IPS-18a (cell line): ENCODE measurements at regions not wholly inside any gene's neighbourhood (a gene's known extent, or its start where the extent isn't known, plus 50 kb on each side); places are given as distances from the start of the nearest gene placed in this dataset.
"Not testable (repeated sequence)": the region's sequence is repeated elsewhere in the genome, so short reads cannot be mapped to it uniquely, and the experiment has no call there.

Source experiments
- H3K27ac ChIP-seq: one replicate; pipeline ENCODE4 v1.5.1; 2013; ENCODE audit warnings: low read length
- H3K27me3 ChIP-seq: one replicate; pipeline ENCODE4 v1.6.1; 2013; ENCODE audit warnings: mild to moderate bottlenecking, low read length; ENCODE audit not compliant: control insufficient read depth, insufficient read depth
- H3K36me3 ChIP-seq: one replicate; pipeline ENCODE4 v1.6.1; 2013; ENCODE audit warnings: low read depth, low read length; ENCODE audit not compliant: control insufficient read depth
- H3K4me1 ChIP-seq: one replicate; pipeline ENCODE4 v1.6.1; 2013; ENCODE audit warnings: low read depth, low read length; ENCODE audit not compliant: control insufficient read depth
- H3K4me3 ChIP-seq: one replicate; pipeline ENCODE4 v1.5.1; 2013; ENCODE audit warnings: low read length
- H3K9ac ChIP-seq: one replicate; pipeline ENCODE4 v1.6.1; 2013; ENCODE audit warnings: mild to moderate bottlenecking, low read length, moderate library complexity
- H3K9me3 ChIP-seq: one replicate; pipeline ENCODE4 v1.6.1; 2013; ENCODE audit warnings: low read depth, low read length; ENCODE audit not compliant: control insufficient read depth

- not testable (repeated sequence) for H3K27me3 ChIP-seq, H3K4me1 ChIP-seq, H3K9ac ChIP-seq, H3K4me3 ChIP-seq, H3K27ac ChIP-seq, H3K9me3 ChIP-seq, H3K36me3 ChIP-seq
Measured at GRCh38 chr2:3104958-3105813, 272.4 kb downstream of the EIPR1 start.

- Histone ChIP-seq H3K36me3 (no peaks in the 10 kb centered on the region), H3K4me1 (peaks cover 9% of the 10 kb centered on the region), H3K4me3 (no peak overlapping the region), H3K27ac (no peak overlapping the region), H3K9me3 (no peaks in the 10 kb centered on the region), H3K27me3 (no peaks in the 10 kb centered on the region), H3K9ac (no peak overlapping the region)
Measured at GRCh38 chr2:3104261-3104660, 273.4 kb downstream of the EIPR1 start.

GRCh38 chr2:3102922-3103569, 274.6 kb downstream of the EIPR1 start:
- no peak overlapping the region for H3K4me3 ChIP-seq
- H3K9me3 ChIP-seq: no peaks in the 10 kb centered on the region
- peaks cover 9% of the 10 kb centered on the region for H3K4me1 ChIP-seq
- no peak overlapping the region for H3K9ac ChIP-seq
- H3K36me3 ChIP-seq: no peaks in the 10 kb centered on the region
- H3K27me3 ChIP-seq: no peaks in the 10 kb centered on the region
- no peak overlapping the region for H3K27ac ChIP-seq

GRCh38 chr2:3102081-3102921, 275.3 kb downstream of the EIPR1 start:
- Histone ChIP-seq H3K9me3 (no peaks in the 10 kb centered on the region), H3K27ac (no peak overlapping the region), H3K9ac (no peak overlapping the region), H3K4me3 (no peak overlapping the region), H3K36me3 (no peaks in the 10 kb centered on the region), H3K4me1 (peaks cover 9% of the 10 kb centered on the region), H3K27me3 (no peaks in the 10 kb centered on the region)

- Histone ChIP-seq H3K9ac (no peak overlapping the region), H3K36me3 (no peaks in the 10 kb centered on the region), H3K4me3 (no peak overlapping the region), H3K9me3 (no peaks in the 10 kb centered on the region), H3K27ac (no peak overlapping the region), H3K27me3 (no peaks in the 10 kb centered on the region), H3K4me1 (peaks cover 9% of the 10 kb centered on the region)
Measured at GRCh38 chr2:3101016-3101942, 276.3 kb downstream of the EIPR1 start.

- Histone ChIP-seq H3K9me3 (no peaks in the 10 kb centered on the region), H3K27ac (no peak overlapping the region), H3K4me3 (no peak overlapping the region), H3K27me3 (no peaks in the 10 kb centered on the region), H3K4me1 (peaks cover 3% of the 10 kb centered on the region), H3K36me3 (no peaks in the 10 kb centered on the region), H3K9ac (no peak overlapping the region)
Measured at GRCh38 chr2:3100386-3100785, 277.2 kb downstream of the EIPR1 start.

GRCh38 chr2:3099860-3100234, 277.8 kb downstream of the EIPR1 start:
- no peaks in the 10 kb centered on the region for H3K36me3 ChIP-seq
- no peaks in the 10 kb centered on the region for H3K27me3 ChIP-seq
- H3K9me3 ChIP-seq: no peaks in the 10 kb centered on the region
- H3K9ac ChIP-seq: no peak overlapping the region
- H3K4me3 ChIP-seq: no peak overlapping the region
- no peaks in the 10 kb centered on the region for H3K4me1 ChIP-seq
- no peak overlapping the region for H3K27ac ChIP-seq

GRCh38 chr2:3099145-3099859, 278.3 kb downstream of the EIPR1 start:
- Histone ChIP-seq H3K9me3 (no peaks in the 10 kb centered on the region), H3K4me1 (no peaks in the 10 kb centered on the region), H3K27ac (no peak overlapping the region), H3K9ac (no peak overlapping the region), H3K27me3 (no peaks in the 10 kb centered on the region), H3K4me3 (no peak overlapping the region), H3K36me3 (no peaks in the 10 kb centered on the region)

GRCh38 chr2:3098231-3098630, 279.4 kb downstream of the EIPR1 start:
- Histone ChIP-seq H3K4me3 (no peak overlapping the region), H3K27me3 (no peaks in the 10 kb centered on the region), H3K36me3 (no peaks in the 10 kb centered on the region), H3K4me1 (no peaks in the 10 kb centered on the region), H3K9ac (no peak overlapping the region), H3K27ac (no peak overlapping the region), H3K9me3 (no peaks in the 10 kb centered on the region)

- Histone ChIP-seq H3K9ac (no peak overlapping the region), H3K4me1 (no peaks in the 10 kb centered on the region), H3K27ac (no peak overlapping the region), H3K9me3 (no peaks in the 10 kb centered on the region), H3K4me3 (no peak overlapping the region), H3K27me3 (no peaks in the 10 kb centered on the region), H3K36me3 (no peaks in the 10 kb centered on the region)
Measured at GRCh38 chr2:3097804-3098203, 279.8 kb downstream of the EIPR1 start.
